ENCODE measurements at regions not wholly inside any gene's neighbourhood (a gene's known extent, or its start where the extent isn't known, plus 50 kb on each side); places are given as distances from the start of the nearest gene placed in this dataset.

GRCh38 chr10:117601716-117602115 lies 59.2 kb downstream of the EMX2 start:
- H3K27ac ChIP-seq (ENCODE audit: low read length), result no peak overlapping the region
- WGBS (ENCODE audit: insufficient coverage, insufficient read length), result no CpG with 5 or more reads among the region's 1 CpG
- no peaks in the 10 kb centered on the region for H3K36me3 ChIP-seq (ENCODE audit: control insufficient read depth, insufficient read depth, low read length)
- no peaks in the 10 kb centered on the region for H3K4me1 ChIP-seq (ENCODE audit: control insufficient read depth, insufficient read depth, low read length)
- H3K27me3 ChIP-seq (ENCODE audit: control insufficient read depth, insufficient read depth, low read length), result no peaks in the 10 kb centered on the region
- H3K9me3 ChIP-seq (ENCODE audit: control insufficient read depth, insufficient read depth, low read length), result no peaks in the 10 kb centered on the region
- no peak for DNase-seq (ENCODE audit: low read depth, low spot score)
- no peak overlapping the region for H3K4me3 ChIP-seq (ENCODE audit: low read length)

GRCh38 chr10:117603081-117603480 lies 60.5 kb downstream of the EMX2 start:
- Histone ChIP-seq H3K36me3 (ENCODE audit: control insufficient read depth, insufficient read depth, low read length) (no peaks in the 10 kb centered on the region), H3K9me3 (ENCODE audit: control insufficient read depth, insufficient read depth, low read length) (no peaks in the 10 kb centered on the region), H3K27me3 (ENCODE audit: control insufficient read depth, insufficient read depth, low read length) (no peaks in the 10 kb centered on the region), H3K4me3 (ENCODE audit: low read length) (no peak overlapping the region), H3K27ac (ENCODE audit: low read length) (no peak overlapping the region), H3K4me1 (ENCODE audit: control insufficient read depth, insufficient read depth, low read length) (no peaks in the 10 kb centered on the region)
- DNase-seq (ENCODE audit: low read depth, low spot score), result no peak
- WGBS (ENCODE audit: insufficient coverage, insufficient read length), result no CpG with 5 or more reads among the region's 6 CpGs

GRCh38 chr10:117603726-117604125 lies 61.2 kb downstream of the EMX2 start:
- Histone ChIP-seq H3K4me1 (ENCODE audit: control insufficient read depth, insufficient read depth, low read length) (no peaks in the 10 kb centered on the region), H3K27me3 (ENCODE audit: control insufficient read depth, insufficient read depth, low read length) (no peaks in the 10 kb centered on the region), H3K4me3 (ENCODE audit: low read length) (no peak overlapping the region), H3K27ac (ENCODE audit: low read length) (no peak overlapping the region), H3K36me3 (ENCODE audit: control insufficient read depth, insufficient read depth, low read length) (no peaks in the 10 kb centered on the region), H3K9me3 (ENCODE audit: control insufficient read depth, insufficient read depth, low read length) (no peaks in the 10 kb centered on the region)
- DNase-seq (ENCODE audit: low read depth, low spot score), result no peak
- WGBS (ENCODE audit: insufficient coverage, insufficient read length), result no CpG with 5 or more reads among the region's 5 CpGs

- no CpG with 5 or more reads among the region's 4 CpGs for WGBS (ENCODE audit: insufficient coverage, insufficient read length)
- Histone ChIP-seq H3K9me3 (ENCODE audit: control insufficient read depth, insufficient read depth, low read length) (no peaks in the 10 kb centered on the region), H3K4me3 (ENCODE audit: low read length) (no peak overlapping the region), H3K27ac (ENCODE audit: low read length) (no peak overlapping the region), H3K27me3 (ENCODE audit: control insufficient read depth, insufficient read depth, low read length) (no peaks in the 10 kb centered on the region), H3K36me3 (ENCODE audit: control insufficient read depth, insufficient read depth, low read length) (no peaks in the 10 kb centered on the region), H3K4me1 (ENCODE audit: control insufficient read depth, insufficient read depth, low read length) (peaks cover 4% of the 10 kb centered on the region; the same call in 1 of the 2 replicates)
- DNase-seq (ENCODE audit: low read depth, low spot score), result no peak
These were observed 66.7 kb downstream of the EMX2 start for GRCh38 chr10:117609095-117609795.

GRCh38 chr10:117609796-117610170 lies 67.2 kb downstream of the EMX2 start:
- Histone ChIP-seq H3K4me1 (ENCODE audit: control insufficient read depth, insufficient read depth, low read length) (peaks cover 4% of the 10 kb centered on the region; the same call in 1 of the 2 replicates), H3K9me3 (ENCODE audit: control insufficient read depth, insufficient read depth, low read length) (no peaks in the 10 kb centered on the region), H3K27me3 (ENCODE audit: control insufficient read depth, insufficient read depth, low read length) (no peaks in the 10 kb centered on the region), H3K27ac (ENCODE audit: low read length) (no peak overlapping the region), H3K4me3 (ENCODE audit: low read length) (no peak overlapping the region), H3K36me3 (ENCODE audit: control insufficient read depth, insufficient read depth, low read length) (no peaks in the 10 kb centered on the region)
- no peak for DNase-seq (ENCODE audit: low read depth, low spot score)
- no CpG with 5 or more reads among the region's 4 CpGs for WGBS (ENCODE audit: insufficient coverage, insufficient read length)

- Histone ChIP-seq H3K27ac (ENCODE audit: low read length) (no peak overlapping the region), H3K27me3 (ENCODE audit: control insufficient read depth, insufficient read depth, low read length) (no peaks in the 10 kb centered on the region), H3K9me3 (ENCODE audit: control insufficient read depth, insufficient read depth, low read length) (no peaks in the 10 kb centered on the region), H3K4me3 (ENCODE audit: low read length) (no peak overlapping the region), H3K4me1 (ENCODE audit: control insufficient read depth, insufficient read depth, low read length) (peaks cover 4% of the 10 kb centered on the region; the same call in 1 of the 2 replicates), H3K36me3 (ENCODE audit: control insufficient read depth, insufficient read depth, low read length) (no peaks in the 10 kb centered on the region)
- DNase-seq (ENCODE audit: low read depth, low spot score), result no peak
- WGBS (ENCODE audit: insufficient coverage, insufficient read length), result no CpG with 5 or more reads among the region's 4 CpGs
These were observed 67.8 kb downstream of the EMX2 start for GRCh38 chr10:117610321-117610720.

- no peaks in the 10 kb centered on the region for H3K36me3 ChIP-seq (ENCODE audit: control insufficient read depth, insufficient read depth, low read length)
- H3K27ac ChIP-seq (ENCODE audit: low read length), result no peak overlapping the region
- H3K4me1 ChIP-seq (ENCODE audit: control insufficient read depth, insufficient read depth, low read length), result peaks cover 4% of the 10 kb centered on the region; the same call in 1 of the 2 replicates
- no peaks in the 10 kb centered on the region for H3K9me3 ChIP-seq (ENCODE audit: control insufficient read depth, insufficient read depth, low read length)
- H3K27me3 ChIP-seq (ENCODE audit: control insufficient read depth, insufficient read depth, low read length), result no peaks in the 10 kb centered on the region
- H3K4me3 ChIP-seq (ENCODE audit: low read length), result no peak overlapping the region
- 100% methylated on average over 1 of the region's 1 CpG for WGBS (ENCODE audit: insufficient coverage, insufficient read length)
- DNase-seq (ENCODE audit: low read depth, low spot score), result no peak
These were observed 69.6 kb downstream of the EMX2 start for GRCh38 chr10:117612113-117612512.

GRCh38 chr10:117615649-117616048 lies 73.1 kb downstream of the EMX2 start:
- no peaks in the 10 kb centered on the region for H3K9me3 ChIP-seq (ENCODE audit: control insufficient read depth, insufficient read depth, low read length)
- WGBS (ENCODE audit: insufficient coverage, insufficient read length), result no CpG with 5 or more reads among the region's 3 CpGs
- H3K4me3 ChIP-seq (ENCODE audit: low read length), result no peak overlapping the region
- H3K27ac ChIP-seq (ENCODE audit: low read length), result no peak overlapping the region
- DNase-seq (ENCODE audit: low read depth, low spot score), result no peak
- H3K36me3 ChIP-seq (ENCODE audit: control insufficient read depth, insufficient read depth, low read length), result no peaks in the 10 kb centered on the region
- no peaks in the 10 kb centered on the region for H3K27me3 ChIP-seq (ENCODE audit: control insufficient read depth, insufficient read depth, low read length)
- H3K4me1 ChIP-seq (ENCODE audit: control insufficient read depth, insufficient read depth, low read length), result no peaks in the 10 kb centered on the region

- Histone ChIP-seq H3K4me1 (ENCODE audit: control insufficient read depth, insufficient read depth, low read length) (no peaks in the 10 kb centered on the region), H3K27me3 (ENCODE audit: control insufficient read depth, insufficient read depth, low read length) (no peaks in the 10 kb centered on the region), H3K27ac (ENCODE audit: low read length) (no peak overlapping the region), H3K36me3 (ENCODE audit: control insufficient read depth, insufficient read depth, low read length) (no peaks in the 10 kb centered on the region), H3K4me3 (ENCODE audit: low read length) (no peak overlapping the region), H3K9me3 (ENCODE audit: control insufficient read depth, insufficient read depth, low read length) (no peaks in the 10 kb centered on the region)
- no CpG with 5 or more reads among the region's 9 CpGs for WGBS (ENCODE audit: insufficient coverage, insufficient read length)
- DNase-seq (ENCODE audit: low read depth, low spot score), result no peak
These were observed 73.6 kb downstream of the EMX2 start for GRCh38 chr10:117616179-117616578.

- WGBS (ENCODE audit: insufficient coverage, insufficient read length), result no CpG with 5 or more reads among the region's 3 CpGs
- DNase-seq (ENCODE audit: low read depth, low spot score), result no peak
- Histone ChIP-seq H3K4me1 (ENCODE audit: control insufficient read depth, insufficient read depth, low read length) (0 out of 2 replicates have a peak, but pooled peaks cover 1% of the 10 kb centered on the region), H3K4me3 (ENCODE audit: low read length) (no peak overlapping the region), H3K36me3 (ENCODE audit: control insufficient read depth, insufficient read depth, low read length) (no peaks in the 10 kb centered on the region), H3K27ac (ENCODE audit: low read length) (no peak overlapping the region), H3K27me3 (ENCODE audit: control insufficient read depth, insufficient read depth, low read length) (no peaks in the 10 kb centered on the region), H3K9me3 (ENCODE audit: control insufficient read depth, insufficient read depth, low read length) (no peaks in the 10 kb centered on the region)
These were observed 74.5 kb downstream of the EMX2 start for GRCh38 chr10:117617086-117617485.

GRCh38 chr10:117617659-117618058 lies 75.1 kb downstream of the EMX2 start:
- H3K36me3 ChIP-seq (ENCODE audit: control insufficient read depth, insufficient read depth, low read length), result no peaks in the 10 kb centered on the region
- no peak overlapping the region for H3K4me3 ChIP-seq (ENCODE audit: low read length)
- H3K27me3 ChIP-seq (ENCODE audit: control insufficient read depth, insufficient read depth, low read length), result no peaks in the 10 kb centered on the region
- no CpG with 5 or more reads among the region's 5 CpGs for WGBS (ENCODE audit: insufficient coverage, insufficient read length)
- no peak for DNase-seq (ENCODE audit: low read depth, low spot score)
- H3K4me1 ChIP-seq (ENCODE audit: control insufficient read depth, insufficient read depth, low read length), result 0 out of 2 replicates have a peak, but pooled peaks cover 1% of the 10 kb centered on the region
- H3K9me3 ChIP-seq (ENCODE audit: control insufficient read depth, insufficient read depth, low read length), result no peaks in the 10 kb centered on the region
- H3K27ac ChIP-seq (ENCODE audit: low read length), result no peak overlapping the region
